Left renal cortex interstitium (tissue), 4 donors: ENCODE measurements at regions not wholly inside any gene's neighbourhood (a gene's known extent, or its start where the extent isn't known, plus 50 kb on each side); places are given as distances from the start of the nearest gene placed in this dataset.

Source experiments
- DNase-seq, 4 donors: peaks; one replicate each; pipeline ENCODE4 v3.0.0-alpha.2; 2013; ENCODE audit warnings: low read depth in 4 of 4, low spot score in 2 of 4, missing footprints in 1 of 4

DNA sequence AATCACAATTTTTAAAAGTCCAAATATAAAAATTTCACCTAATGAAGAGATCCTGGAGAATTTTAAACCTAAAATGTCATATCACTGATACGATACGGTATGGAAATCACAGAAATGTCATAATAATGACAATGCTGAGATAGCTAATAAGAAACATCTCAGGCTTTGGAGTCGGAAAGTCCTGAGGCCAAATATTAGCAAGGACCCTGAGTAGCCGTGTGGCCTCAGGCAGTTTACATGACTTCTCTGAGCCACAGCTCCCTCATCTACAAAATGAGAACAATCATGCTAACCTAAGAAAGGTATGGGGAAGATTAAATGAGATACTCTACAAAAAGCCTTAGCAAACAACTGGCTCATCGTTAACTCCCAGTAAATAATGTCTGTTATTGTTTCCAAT lies 100.9 kb upstream of the NEBL start:
- DNase-seq = no peak

- no peak for DNase-seq
Observed at GRCh38 chr10:20995123-20995987, 98.2 kb upstream of the NEBL start.

DNA sequence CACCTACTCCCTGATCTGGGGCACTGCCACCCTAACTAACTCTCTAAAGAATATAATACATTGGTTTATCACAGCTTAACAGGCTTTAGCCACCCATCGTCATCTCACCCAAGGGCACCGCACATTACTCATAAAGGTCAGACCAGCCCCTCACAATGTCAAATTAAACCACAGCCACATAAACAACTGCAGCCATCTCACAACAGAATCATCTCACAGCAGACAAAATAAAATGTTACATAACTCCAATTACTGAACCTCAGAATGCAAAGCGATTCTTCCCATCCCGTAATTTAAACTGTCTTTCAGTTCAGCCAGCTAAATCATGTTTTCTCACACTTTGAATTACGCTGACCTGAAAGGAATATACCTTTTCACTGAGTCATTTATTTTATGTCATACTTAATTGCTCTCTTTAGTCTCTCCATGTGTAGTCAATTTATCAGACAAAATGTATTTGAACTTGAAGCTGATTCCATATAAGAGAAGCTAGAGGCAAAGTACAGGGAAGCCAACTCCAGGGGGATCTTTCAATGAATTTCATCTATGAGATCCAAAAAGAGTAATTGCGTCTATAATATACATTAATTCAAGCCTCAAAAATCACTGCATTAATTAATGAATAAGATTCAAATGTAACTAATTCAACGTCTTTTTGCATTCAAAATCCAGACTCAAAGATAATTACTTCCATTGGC lies 96.9 kb upstream of the NEBL start:
- DNase-seq = no peak

DNA sequence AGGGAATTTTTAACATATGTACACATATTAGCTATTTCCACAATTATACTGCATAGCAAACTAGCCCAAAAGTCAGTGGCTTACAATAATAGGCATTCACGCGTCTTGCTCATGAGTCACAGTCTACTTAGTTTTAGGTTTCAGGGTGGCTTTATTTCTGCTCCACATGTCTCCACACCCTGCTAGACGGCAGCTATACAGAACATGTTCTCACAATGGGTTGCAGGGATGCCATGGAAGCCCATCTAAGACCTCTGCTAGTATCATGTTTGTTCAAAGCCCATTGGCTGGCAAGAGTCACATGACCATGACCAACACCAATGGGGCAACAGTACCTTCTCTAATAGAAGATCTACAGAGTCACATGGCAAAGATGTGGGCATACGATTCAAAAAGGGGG lies 96.3 kb upstream of the NEBL start:
- no peak for DNase-seq

- no peak for DNase-seq
Observed at GRCh38 chr10:20991526-20991925, 94.4 kb upstream of the NEBL start.

DNA sequence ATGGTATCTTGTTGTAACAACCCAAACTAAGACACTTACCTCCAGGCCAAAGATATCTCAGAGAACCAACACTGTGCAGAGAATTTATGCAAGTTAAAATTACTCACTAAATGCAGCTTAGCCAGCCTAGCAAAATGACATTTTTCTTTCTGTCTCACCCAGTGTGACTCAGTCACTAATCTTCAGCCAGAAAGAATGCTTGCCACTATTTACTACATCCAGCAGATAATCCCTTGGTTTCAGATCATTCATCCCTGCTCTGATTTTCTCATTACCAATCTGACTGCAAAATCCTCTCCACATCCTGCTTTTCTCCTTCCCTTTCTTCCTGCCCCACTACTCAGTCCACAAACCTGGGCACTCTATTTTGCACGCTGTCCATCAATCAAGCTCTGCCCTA lies 93.5 kb upstream of the NEBL start:
- DNase-seq = no peak

- DNase-seq = no peak
Observed at GRCh38 chr10:20988357-20988983, 91.4 kb upstream of the NEBL start.

- no peak for DNase-seq
Observed at GRCh38 chr10:20986049-20986448, 88.9 kb upstream of the NEBL start.

GRCh38 chr10:20984662-20985061 lies 87.6 kb upstream of the NEBL start:
- no peak for DNase-seq

GRCh38 chr10:20981419-20981953 lies 84.4 kb upstream of the NEBL start:
- DNase-seq = no peak

- no peak for DNase-seq
Observed at GRCh38 chr10:20978617-20979016, 81.5 kb upstream of the NEBL start.

- no peak for DNase-seq
Observed at GRCh38 chr10:20977300-20977699, 80.2 kb upstream of the NEBL start.

GRCh38 chr10:20976891-20977290 lies 79.8 kb upstream of the NEBL start:
- DNase-seq = no peak

DNA sequence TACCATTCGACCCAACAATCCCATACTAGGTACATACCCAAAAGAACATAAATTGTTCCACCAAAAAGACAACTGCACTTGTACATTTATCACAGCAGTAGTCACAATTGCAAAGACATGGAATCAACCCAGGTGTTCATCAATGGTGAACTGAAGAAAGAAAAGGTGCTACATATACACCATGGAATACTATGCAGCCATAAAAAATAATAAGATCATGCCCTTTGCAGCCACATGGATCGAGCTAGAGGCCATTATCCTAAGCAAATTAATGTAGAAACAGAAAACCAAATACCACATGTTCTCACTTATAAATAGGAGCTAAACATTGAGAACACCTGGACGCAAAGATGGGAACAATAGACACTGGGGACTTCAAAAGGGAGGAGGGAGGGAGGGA lies 79.3 kb upstream of the NEBL start:
- DNase-seq = no peak

DNA sequence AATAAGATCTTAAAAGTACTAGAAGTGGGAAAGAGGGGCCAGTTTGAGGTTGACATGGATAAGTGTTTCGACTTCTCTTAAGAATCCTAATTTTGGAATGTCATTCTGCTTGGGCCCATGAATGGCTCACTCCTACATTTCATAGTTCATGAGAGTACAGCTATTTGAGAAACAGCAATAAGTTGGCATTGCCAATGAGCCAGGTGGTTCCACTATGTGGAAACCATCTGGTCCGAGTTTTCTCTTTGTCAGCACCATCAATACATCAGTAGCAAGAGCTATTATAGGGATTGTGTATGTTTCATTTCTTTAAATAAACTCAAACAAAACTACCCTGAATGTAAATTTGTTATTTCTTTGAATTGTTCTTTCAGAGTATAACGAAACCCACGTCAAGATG lies 78.1 kb upstream of the NEBL start:
- DNase-seq = no peak

DNA sequence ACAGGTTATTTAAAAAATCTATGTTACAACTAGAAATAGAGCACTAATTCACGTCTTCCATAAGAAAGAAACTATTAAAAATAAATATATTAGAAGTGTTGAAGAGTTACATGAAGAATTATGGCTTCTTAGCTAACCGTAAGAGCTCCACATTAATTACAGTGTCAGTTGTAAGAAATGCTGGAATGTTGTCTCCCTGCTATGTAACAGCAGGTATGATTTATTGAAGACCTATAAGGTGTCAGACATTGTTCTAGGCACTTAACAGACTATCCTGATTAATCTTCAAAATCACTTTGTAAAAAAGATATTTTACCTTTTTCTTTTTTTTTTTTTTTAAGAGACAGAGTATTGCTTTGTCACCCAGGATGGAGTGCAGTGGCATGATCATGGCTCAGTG lies 75.8 kb upstream of the NEBL start:
- no peak for DNase-seq

GRCh38 chr10:20971901-20972300 lies 74.8 kb upstream of the NEBL start:
- DNase-seq = no peak

GRCh38 chr10:20970708-20971107 lies 73.6 kb upstream of the NEBL start:
- no peak for DNase-seq

- DNase-seq = no peak
Observed at GRCh38 chr10:20970044-20970443, 72.9 kb upstream of the NEBL start.

DNA sequence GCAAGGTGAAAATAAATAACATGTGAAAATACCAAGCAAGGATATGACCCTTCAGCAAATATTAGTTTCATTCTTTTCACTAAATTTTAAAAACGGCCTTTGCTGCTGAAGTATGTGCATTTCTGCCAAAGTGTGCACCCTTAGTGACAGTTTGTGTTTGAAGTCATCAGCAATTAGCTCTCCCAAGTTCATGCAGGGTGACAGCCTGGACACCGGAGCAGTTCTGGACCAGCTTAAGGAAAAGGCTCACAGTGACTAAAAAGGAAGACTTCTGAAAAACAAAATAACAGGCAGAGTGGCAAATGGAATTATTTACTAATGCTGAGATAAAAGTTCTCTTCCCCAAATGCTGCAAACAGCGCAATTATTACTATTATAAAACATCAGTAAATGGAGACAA lies 69.3 kb upstream of the NEBL start:
- no peak for DNase-seq
